ENCODE measurements at regions not wholly inside any gene's neighbourhood (a gene's known extent, or its start where the extent isn't known, plus 50 kb on each side); places are given as distances from the start of the nearest gene placed in this dataset.

- ChIA-PET RAD21 (ENCODE audit: low non-redundant PET in 1 of 2, low total read pairs in 2 of 2, uncharacterized antibody in 2 of 2, unreplicated experiment in 2 of 2) (no interaction called here), CTCF (no interaction called here), POLR2A (no interaction called here)
- Histone ChIP-seq H3K4me2 (ENCODE audit: low read length) (no peak overlapping the region), H3K4me1 (ENCODE audit: control insufficient read depth in 1 of 2, insufficient read depth in 2 of 2, low read length in 2 of 2) (peaks cover 0 to 4% of the 10 kb centered on the region in 2 experiments; a peak in 1 of 4 replicates), H3K79me2 (ENCODE audit: insufficient read depth, low read length) (no peaks in the 10 kb centered on the region), H3K36me3 (ENCODE audit: control insufficient read depth in 1 of 2, insufficient read depth in 2 of 2, low read length in 2 of 2) (no peaks in the 10 kb centered on the region), H4K20me1 (ENCODE audit: insufficient read depth) (no peaks in the 10 kb centered on the region), H3K27me3 (ENCODE audit: insufficient read depth, low read length) (no peaks in the 10 kb centered on the region), H3K9me3 (ENCODE audit: control insufficient read depth in 1 of 2, insufficient read depth in 1 of 2, low read depth in 1 of 2, low read length in 2 of 2) (no peaks in the 10 kb centered on the region), H3K4me3 (replicated peaks in 1 of 2; ENCODE audit: low read depth in 1 of 2, low read length in 2 of 2) (no peak overlapping the region), H3K9me2 (ENCODE audit: insufficient read depth) (no peaks in the 10 kb centered on the region), H2AFZ (ENCODE audit: low read depth, low read length, poor library complexity, severe bottlenecking) (no peak overlapping the region), H3K9ac (ENCODE audit: low read length) (no peak overlapping the region), H3K27ac (ENCODE audit: low read depth, low read length) (no peak overlapping the region)
- intact Hi-C loops (cut with micrococcal nuclease) = no loop called here
- no peak for TF ChIP-seq REST (IDR thresholded peaks at IDR 0.05; ENCODE audit: low read depth)
- no peak for TF ChIP-seq ELF1 (IDR thresholded peaks at IDR 0.05; ENCODE audit: borderline replicate concordance, low read depth)
- no peak for TF ChIP-seq SP1 (IDR thresholded peaks at IDR 0.05; ENCODE audit: low read depth)
- no peak for TF ChIP-seq TCF7L2 (IDR thresholded peaks at IDR 0.05; ENCODE audit: borderline replicate concordance, extremely low read depth, insufficient read depth, insufficient read length)
- TF ChIP-seq CBX3 (IDR thresholded peaks at IDR 0.05; ENCODE audit: low read depth) = no peak
- TF ChIP-seq SRF (IDR thresholded peaks at IDR 0.05; ENCODE audit: low read depth) = no peak
- TF ChIP-seq RAD21 (IDR thresholded peaks at IDR 0.05; ENCODE audit: low read depth) = no peak
- TF ChIP-seq ZNF274 (IDR thresholded peaks at IDR 0.05; ENCODE audit: low read depth, low read length) = no peak
- TF ChIP-seq ATF3 (IDR thresholded peaks at IDR 0.05) = no peak
- TF ChIP-seq POLR2AphosphoS5 (IDR thresholded peaks at IDR 0.05; ENCODE audit: low read depth, low read length) = no peak
- TF ChIP-seq CTCF (IDR thresholded peaks at IDR 0.05 in 2 of 3, conservative IDR thresholded peaks at IDR 0.05 in 1 of 3; ENCODE audit: borderline replicate concordance in 1 of 3, insufficient read depth in 1 of 3, low read depth in 2 of 3, low read length in 2 of 3) = no peak
- no peak for TF ChIP-seq FOSL1 (IDR thresholded peaks at IDR 0.05; ENCODE audit: low read depth)
- TF ChIP-seq JUND (IDR thresholded peaks at IDR 0.05) = no peak
- DNase-seq (ENCODE audit: low read depth, low spot score) (no peak), ATAC-seq (no peak)
- no TSS peak for BruUV-seq (replicated peaks)
Measured at GRCh38 chr6:22468256-22468965, 101.0 kb upstream of the HDGFL1 start.

All from HCT116 (cell line).